Osteoblast (primary cell): ENCODE measurements at regions not wholly inside any gene's neighbourhood (a gene's known extent, or its start where the extent isn't known, plus 50 kb on each side); places are given as distances from the start of the nearest gene placed in this dataset.

Experiments used
- DNase-seq: peaks from one replicate; pipeline ENCODE4 v3.0.0; 2011; ENCODE audit warnings: low spot score, mixed read lengths; ENCODE audit not compliant: insufficient read length; ENCODE audit errors: missing footprints
- H2AFZ ChIP-seq: 2 replicates; pipeline ENCODE4 v1.6.0; 2011; ENCODE audit warnings: mild to moderate bottlenecking, low read length
- H3K27ac ChIP-seq: 2 replicates; pipeline ENCODE4 v1.5.1; 2011; ENCODE audit warnings: mild to moderate bottlenecking, low read depth, low read length, moderate library complexity
- H3K27me3 ChIP-seq: 2 replicates; pipeline ENCODE4 v1.6.0; 2012; ENCODE audit warnings: mild to moderate bottlenecking, control low read depth, inconsistent platforms, low read length, moderate library complexity; ENCODE audit not compliant: insufficient read depth
- H3K36me3 ChIP-seq: 2 replicates; pipeline ENCODE4 v1.5.1; 2011; ENCODE audit warnings: mild to moderate bottlenecking, low read length, control low read depth, moderate library complexity; ENCODE audit not compliant: insufficient read depth
- H3K4me1 ChIP-seq: 2 replicates; pipeline ENCODE4 v1.5.1; 2011; ENCODE audit warnings: mild to moderate bottlenecking, low read length, control low read depth, moderate library complexity; ENCODE audit not compliant: insufficient read depth
- H3K4me2 ChIP-seq: 2 replicates; pipeline ENCODE4 v1.6.0; 2011; ENCODE audit warnings: mild to moderate bottlenecking, low read length; ENCODE audit not compliant: insufficient read depth
- H3K4me3 ChIP-seq: fragments of 200-600 bp; sonication (generic); 3 replicates; pipeline ENCODE4 v1.5.1; 2012; ENCODE audit warnings: mild to moderate bottlenecking, low read length, inconsistent platforms; ENCODE audit not compliant: insufficient read depth
- H3K79me2 ChIP-seq: 2 replicates; pipeline ENCODE4 v1.6.0; 2012; ENCODE audit warnings: mild to moderate bottlenecking, low read length, control low read depth, inconsistent platforms; ENCODE audit not compliant: insufficient read depth
- H3K9me3 ChIP-seq: 2 replicates; pipeline ENCODE4 v1.5.1; 2011; ENCODE audit warnings: low read depth, low read length, control low read depth
- H4K20me1 ChIP-seq: 2 replicates; pipeline ENCODE4 v1.6.0; 2012; ENCODE audit warnings: mild to moderate bottlenecking, low read length, control low read depth; ENCODE audit not compliant: insufficient read depth
- TF ChIP-seq, protein P1 (sequence below): IDR thresholded peaks from 2 replicates; pipeline ENCODE4 v1.5.1; 2011; ENCODE audit warnings: mild to moderate bottlenecking, low read depth, low read length, moderate library complexity; ENCODE audit errors: extremely low read depth

DNA sequence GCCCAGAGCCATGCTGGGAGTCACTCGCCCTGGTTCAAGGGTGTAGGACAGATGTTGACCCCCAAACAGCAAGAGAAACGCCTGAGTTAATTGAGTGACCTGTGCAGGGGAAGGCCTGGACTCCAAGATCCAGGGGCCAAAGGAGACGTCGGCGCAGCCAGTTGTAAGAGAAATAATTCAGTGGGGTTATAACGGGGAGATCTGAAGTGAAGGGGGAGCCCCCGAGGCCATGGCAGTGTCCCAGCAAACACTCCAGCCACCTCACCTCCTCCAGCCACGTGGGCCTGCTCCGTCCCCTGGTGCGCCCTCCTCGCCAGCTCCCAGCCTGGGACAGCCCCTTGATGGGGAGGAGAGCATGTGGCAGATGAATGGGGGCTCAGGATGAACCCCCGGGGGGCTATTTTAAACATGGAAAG, 130.7 kb upstream of the GPC1 start:
- Histone ChIP-seq H4K20me1 (no peaks in the 10 kb centered on the region), H3K4me3 (no peak overlapping the region), H3K27me3 (peaks cover 2% of the 10 kb centered on the region), H3K9me3 (no peaks in the 10 kb centered on the region), H3K4me1 (no peaks in the 10 kb centered on the region), H3K79me2 (no peaks in the 10 kb centered on the region), H2AFZ (no peak overlapping the region), H3K4me2 (no peak overlapping the region), H3K36me3 (no peaks in the 10 kb centered on the region), H3K27ac (no peak overlapping the region)
- peak; percentile 51 for DNase-seq
- TF ChIP-seq, protein P1, sequence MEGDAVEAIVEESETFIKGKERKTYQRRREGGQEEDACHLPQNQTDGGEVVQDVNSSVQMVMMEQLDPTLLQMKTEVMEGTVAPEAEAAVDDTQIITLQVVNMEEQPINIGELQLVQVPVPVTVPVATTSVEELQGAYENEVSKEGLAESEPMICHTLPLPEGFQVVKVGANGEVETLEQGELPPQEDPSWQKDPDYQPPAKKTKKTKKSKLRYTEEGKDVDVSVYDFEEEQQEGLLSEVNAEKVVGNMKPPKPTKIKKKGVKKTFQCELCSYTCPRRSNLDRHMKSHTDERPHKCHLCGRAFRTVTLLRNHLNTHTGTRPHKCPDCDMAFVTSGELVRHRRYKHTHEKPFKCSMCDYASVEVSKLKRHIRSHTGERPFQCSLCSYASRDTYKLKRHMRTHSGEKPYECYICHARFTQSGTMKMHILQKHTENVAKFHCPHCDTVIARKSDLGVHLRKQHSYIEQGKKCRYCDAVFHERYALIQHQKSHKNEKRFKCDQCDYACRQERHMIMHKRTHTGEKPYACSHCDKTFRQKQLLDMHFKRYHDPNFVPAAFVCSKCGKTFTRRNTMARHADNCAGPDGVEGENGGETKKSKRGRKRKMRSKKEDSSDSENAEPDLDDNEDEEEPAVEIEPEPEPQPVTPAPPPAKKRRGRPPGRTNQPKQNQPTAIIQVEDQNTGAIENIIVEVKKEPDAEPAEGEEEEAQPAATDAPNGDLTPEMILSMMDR, result no peak

DNA sequence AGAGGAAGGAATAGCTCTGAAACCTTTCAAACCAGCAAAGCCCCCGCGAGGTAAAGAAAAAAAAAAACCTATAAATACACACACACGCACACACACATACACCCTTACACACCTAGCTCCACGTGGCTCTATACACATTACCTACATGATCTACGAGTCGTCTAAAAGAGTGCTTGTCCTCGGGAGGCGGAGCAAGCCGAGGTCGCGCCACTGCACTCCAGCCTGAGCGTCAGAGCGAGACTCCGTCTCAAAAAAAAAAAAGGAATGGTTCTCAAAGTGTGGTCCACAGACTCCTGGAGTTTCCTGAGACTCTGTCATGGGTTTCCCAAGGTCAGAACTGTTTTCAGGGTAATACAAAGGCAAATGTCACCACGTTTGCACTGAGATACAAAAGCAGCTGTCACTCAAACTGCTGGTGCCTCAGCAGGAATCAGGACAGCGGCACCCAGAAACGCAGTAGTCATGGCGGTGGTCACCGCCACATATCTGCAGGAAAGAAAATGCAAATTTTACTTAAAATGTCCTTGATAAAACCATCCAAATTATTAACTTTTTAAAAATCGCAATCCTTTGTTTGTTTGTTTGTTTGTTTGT, 130.0 kb upstream of the GPC1 start:
- Histone ChIP-seq H3K4me3 (no peak overlapping the region), H3K4me2 (no peak overlapping the region), H4K20me1 (no peaks in the 10 kb centered on the region), H3K27me3 (peaks cover 2% of the 10 kb centered on the region), H3K36me3 (no peaks in the 10 kb centered on the region), H3K9me3 (no peaks in the 10 kb centered on the region), H3K27ac (no peak overlapping the region), H3K4me1 (no peaks in the 10 kb centered on the region), H3K79me2 (no peaks in the 10 kb centered on the region), H2AFZ (no peak overlapping the region)
- no peak for DNase-seq
- TF ChIP-seq, protein P1, result no peak

DNA sequence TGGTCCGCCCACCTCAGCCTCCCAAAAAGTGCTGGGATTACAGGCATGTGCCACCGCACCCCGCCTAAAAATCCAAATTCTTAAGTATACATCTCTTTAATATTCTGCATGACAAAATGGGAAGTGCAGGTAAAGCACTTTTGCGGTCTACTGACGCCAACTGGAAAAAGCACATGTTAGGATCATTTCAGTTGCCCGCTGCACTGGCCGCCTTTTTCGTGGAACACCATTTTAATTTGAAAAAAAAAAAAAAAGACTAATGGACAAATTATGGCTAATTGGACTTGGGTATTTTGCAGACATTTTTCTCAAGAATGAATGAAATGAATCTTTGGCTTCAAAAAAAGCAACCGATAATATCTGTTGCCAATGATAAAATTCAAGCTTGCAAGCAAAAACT, 129.3 kb upstream of the GPC1 start:
- no peaks in the 10 kb centered on the region for H3K79me2 ChIP-seq
- peak; percentile 49 for DNase-seq
- no peaks in the 10 kb centered on the region for H3K36me3 ChIP-seq
- no peak overlapping the region for H3K4me2 ChIP-seq
- no peaks in the 10 kb centered on the region for H4K20me1 ChIP-seq
- no peak overlapping the region for H3K4me3 ChIP-seq
- H3K27me3 ChIP-seq, result peaks cover under 1% of the 10 kb centered on the region
- H2AFZ ChIP-seq, result no peak overlapping the region
- no peaks in the 10 kb centered on the region for H3K4me1 ChIP-seq
- TF ChIP-seq, protein P1, result no peak
- H3K27ac ChIP-seq, result no peak overlapping the region
- H3K9me3 ChIP-seq, result no peaks in the 10 kb centered on the region

DNA sequence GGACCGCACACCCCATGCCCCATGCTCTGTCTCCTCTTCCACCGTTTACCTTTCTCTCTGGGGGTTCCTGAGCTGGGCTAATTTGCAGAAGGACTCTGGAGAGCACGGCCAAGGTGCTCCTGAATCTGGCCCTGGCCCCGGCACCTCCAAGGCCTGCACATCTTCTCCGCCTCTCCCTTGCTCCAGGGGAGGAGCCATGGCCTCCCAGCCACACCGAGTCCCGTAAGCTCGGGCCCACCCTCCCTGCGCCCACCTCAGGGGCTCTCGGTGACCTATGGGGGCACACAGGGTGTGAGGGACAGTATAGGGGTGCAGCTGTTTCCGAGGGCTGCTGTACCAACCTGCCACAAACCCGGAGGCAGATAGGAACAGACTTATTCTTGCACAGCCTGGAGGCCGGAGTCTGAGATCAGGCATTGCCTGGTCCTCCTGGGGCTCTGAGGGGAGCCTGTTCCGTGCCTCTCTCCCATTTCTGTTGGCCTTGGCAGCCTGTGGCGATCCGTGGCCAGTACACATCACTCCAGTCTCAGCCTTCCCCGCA, 127.3 kb upstream of the GPC1 start:
- no peak overlapping the region for H3K27ac ChIP-seq
- TF ChIP-seq, protein P1, result no peak
- H3K4me2 ChIP-seq, result no peak overlapping the region
- no peaks in the 10 kb centered on the region for H3K36me3 ChIP-seq
- H3K79me2 ChIP-seq, result no peaks in the 10 kb centered on the region
- no peak overlapping the region for H2AFZ ChIP-seq
- no peaks in the 10 kb centered on the region for H3K9me3 ChIP-seq
- no peaks in the 10 kb centered on the region for H3K27me3 ChIP-seq
- no peak overlapping the region for H3K4me3 ChIP-seq
- H3K4me1 ChIP-seq, result no peaks in the 10 kb centered on the region
- no peaks in the 10 kb centered on the region for H4K20me1 ChIP-seq
- DNase-seq, result peak; percentile 64
